ENCODE measurements at regions not wholly inside any gene's neighbourhood (a gene's known extent, or its start where the extent isn't known, plus 50 kb on each side); places are given as distances from the start of the nearest gene placed in this dataset.

DNA sequence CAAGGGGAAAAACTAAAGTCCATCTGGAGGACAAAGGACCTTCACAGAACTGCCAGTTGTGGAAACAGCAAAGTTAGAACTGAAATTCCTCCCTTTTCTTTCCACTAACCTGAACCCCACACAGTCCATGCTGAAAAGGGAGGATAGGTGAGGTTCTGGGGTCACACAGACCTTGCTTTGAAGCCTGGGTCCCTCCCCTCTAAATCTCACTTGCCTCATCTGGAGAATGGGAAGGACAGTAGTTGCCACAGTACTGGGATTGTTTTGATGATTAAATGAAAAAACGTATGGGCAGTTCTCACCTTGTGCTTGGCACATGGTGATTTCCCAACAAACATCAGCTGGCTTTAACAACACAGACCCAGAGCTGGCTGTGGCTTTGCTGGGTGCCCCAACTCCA is 166.4 kb upstream of the LRIG1 start:
- DNase-seq (ENCODE audit: low spot score), result no peak
- TF ChIP-seq, protein P1, sequence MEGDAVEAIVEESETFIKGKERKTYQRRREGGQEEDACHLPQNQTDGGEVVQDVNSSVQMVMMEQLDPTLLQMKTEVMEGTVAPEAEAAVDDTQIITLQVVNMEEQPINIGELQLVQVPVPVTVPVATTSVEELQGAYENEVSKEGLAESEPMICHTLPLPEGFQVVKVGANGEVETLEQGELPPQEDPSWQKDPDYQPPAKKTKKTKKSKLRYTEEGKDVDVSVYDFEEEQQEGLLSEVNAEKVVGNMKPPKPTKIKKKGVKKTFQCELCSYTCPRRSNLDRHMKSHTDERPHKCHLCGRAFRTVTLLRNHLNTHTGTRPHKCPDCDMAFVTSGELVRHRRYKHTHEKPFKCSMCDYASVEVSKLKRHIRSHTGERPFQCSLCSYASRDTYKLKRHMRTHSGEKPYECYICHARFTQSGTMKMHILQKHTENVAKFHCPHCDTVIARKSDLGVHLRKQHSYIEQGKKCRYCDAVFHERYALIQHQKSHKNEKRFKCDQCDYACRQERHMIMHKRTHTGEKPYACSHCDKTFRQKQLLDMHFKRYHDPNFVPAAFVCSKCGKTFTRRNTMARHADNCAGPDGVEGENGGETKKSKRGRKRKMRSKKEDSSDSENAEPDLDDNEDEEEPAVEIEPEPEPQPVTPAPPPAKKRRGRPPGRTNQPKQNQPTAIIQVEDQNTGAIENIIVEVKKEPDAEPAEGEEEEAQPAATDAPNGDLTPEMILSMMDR (IDR thresholded peaks at IDR 0.05; ENCODE audit: extremely low read depth, insufficient read depth, missing control alignments), result no peak
- in situ Hi-C loops (cut with MboI; ENCODE audit: low pct_unique_long_range_greater_than_20kb, low sequenced_read_pairs, unreplicated experiment), result no loop called here

DNA sequence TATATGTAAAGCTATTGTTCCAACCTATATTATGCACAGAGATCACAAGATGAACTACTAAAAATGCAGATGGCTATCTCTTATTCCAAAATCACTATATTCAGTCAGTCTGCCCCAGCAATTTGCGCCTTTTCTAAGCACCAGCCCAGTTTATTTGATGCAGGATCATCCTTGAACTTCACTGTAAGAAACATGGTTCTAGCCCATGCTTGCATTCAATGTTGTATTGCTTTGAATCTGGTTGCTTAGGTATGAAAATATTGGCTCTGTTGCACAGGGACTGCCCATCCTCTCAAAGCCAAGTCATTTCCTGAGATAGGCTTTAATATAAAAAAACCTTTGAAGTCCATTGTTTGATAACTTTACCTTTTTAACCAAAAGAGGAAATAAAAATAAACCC is 170.5 kb upstream of the LRIG1 start:
- TF ChIP-seq, protein P1 (IDR thresholded peaks at IDR 0.05; ENCODE audit: extremely low read depth, insufficient read depth, missing control alignments), result no peak
- DNase-seq (ENCODE audit: low spot score), result no peak
- in situ Hi-C loops (cut with MboI; ENCODE audit: low pct_unique_long_range_greater_than_20kb, low sequenced_read_pairs, unreplicated experiment), result no loop called here

DNA sequence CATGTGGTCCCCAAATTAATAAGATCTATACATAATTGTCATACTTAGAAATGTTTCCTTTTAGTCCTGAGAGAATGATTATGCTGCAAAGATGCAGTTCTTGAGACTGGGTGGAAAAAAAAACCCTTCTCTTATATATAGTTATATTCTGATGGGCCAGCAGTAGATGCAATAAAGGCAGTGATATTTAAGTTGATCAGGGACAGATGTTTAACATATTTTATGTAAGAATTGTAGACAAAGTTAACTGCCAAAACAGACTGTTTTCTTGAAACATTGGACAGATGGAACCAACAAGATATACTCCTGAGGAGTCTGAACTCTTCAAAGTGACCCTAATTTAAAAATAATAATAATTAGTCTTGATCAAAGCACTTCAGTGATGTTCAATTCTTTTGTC is 172.0 kb upstream of the LRIG1 start:
- in situ Hi-C loops (cut with MboI; ENCODE audit: low pct_unique_long_range_greater_than_20kb, low sequenced_read_pairs, unreplicated experiment), result no loop called here
- TF ChIP-seq, protein P1 (IDR thresholded peaks at IDR 0.05; ENCODE audit: extremely low read depth, insufficient read depth, missing control alignments), result no peak
- no peak for DNase-seq (ENCODE audit: low spot score)

DNA sequence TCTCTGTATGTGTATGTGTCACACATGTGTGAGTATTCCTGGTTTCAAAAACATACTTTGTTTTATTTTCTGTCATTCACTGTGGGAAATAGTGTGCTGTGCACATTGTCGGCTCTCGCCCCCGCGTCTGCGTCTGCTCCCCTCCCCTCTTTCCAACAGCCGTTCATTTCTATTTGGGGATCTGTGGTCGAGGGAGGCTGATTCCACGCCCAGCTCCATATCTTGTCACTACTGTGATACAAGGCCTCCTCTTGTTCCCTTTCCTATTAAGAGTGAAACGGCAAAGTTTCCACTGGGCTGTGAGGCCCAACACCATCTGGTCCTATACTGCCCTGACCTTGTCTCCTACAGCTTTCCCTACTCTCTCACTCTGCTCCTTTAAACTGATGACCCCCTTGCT is 172.5 kb upstream of the LRIG1 start:
- no peak for DNase-seq (ENCODE audit: low spot score)
- in situ Hi-C loops (cut with MboI; ENCODE audit: low pct_unique_long_range_greater_than_20kb, low sequenced_read_pairs, unreplicated experiment), result no loop called here

DNA sequence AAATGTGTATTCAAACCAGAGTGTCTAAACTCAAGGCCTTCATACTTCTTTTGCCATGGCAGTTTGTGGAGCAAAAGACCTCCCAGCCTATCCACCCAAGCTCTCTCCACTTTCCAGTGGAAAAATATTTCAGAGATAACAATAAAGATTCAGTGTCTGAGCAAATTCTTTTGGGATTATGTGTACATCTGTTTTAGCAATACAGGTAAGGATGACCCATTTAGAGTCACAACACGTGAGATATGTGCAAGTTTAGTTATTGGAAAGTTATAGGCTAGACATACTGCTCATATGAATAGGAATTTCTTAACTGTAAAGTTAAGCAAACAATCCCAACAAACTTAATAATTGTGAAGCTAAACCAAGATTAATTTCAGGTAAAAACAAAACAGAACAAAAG is 174.5 kb upstream of the LRIG1 start:
- in situ Hi-C loops (cut with MboI; ENCODE audit: low pct_unique_long_range_greater_than_20kb, low sequenced_read_pairs, unreplicated experiment), result no loop called here
- TF ChIP-seq, protein P1 (IDR thresholded peaks at IDR 0.05; ENCODE audit: extremely low read depth, insufficient read depth, missing control alignments), result no peak
- no peak for DNase-seq (ENCODE audit: low spot score)

More for the DNA sequence above, 172.5 kb upstream of the LRIG1 start:
- TF ChIP-seq, protein P1 (IDR thresholded peaks at IDR 0.05; ENCODE audit: extremely low read depth, insufficient read depth, missing control alignments), result no peak

DNA sequence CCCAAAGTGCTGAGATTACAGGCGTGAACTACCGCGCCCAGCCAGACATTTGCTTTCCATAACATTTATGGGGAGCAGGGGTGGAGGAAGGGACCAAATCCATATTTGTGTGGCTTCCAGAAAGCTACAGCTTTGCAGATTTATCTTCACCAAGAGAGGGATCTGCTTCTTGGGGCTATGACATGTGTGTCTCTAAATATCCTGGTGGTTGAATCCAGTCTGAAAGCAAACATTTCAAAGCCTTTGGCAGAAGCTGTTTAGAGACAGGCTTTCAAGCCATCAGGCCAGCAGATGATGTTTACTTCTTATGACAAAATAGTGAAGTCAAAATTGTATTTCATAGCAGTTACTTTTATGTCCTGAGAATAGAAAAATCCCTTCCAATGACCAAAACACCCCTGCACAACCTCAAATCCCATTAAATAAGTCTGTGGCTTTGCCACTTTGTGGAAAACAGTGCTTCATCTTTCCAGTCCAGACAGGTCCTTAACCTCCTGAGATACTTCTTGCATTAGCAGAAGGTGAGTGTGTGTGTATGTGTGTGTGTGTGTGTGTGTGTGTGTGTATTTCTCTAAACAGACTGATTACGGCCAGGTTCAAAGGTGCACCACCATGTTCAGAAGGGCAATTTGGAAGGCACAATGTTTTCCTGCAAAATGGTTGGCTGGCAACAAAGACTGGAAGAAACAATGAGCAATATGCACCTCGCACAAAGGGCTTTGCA is 191.4 kb upstream of the LRIG1 start:
- no peak for DNase-seq (ENCODE audit: low spot score)
- in situ Hi-C loops (cut with MboI; ENCODE audit: low pct_unique_long_range_greater_than_20kb, low sequenced_read_pairs, unreplicated experiment), result no loop called here
- TF ChIP-seq, protein P1 (IDR thresholded peaks at IDR 0.05; ENCODE audit: extremely low read depth, insufficient read depth, missing control alignments), result no peak

Measured in GM13977 (cell line).